Vagina (tissue), 2 donors: ENCODE measurements at regions not wholly inside any gene's neighbourhood (a gene's known extent, or its start where the extent isn't known, plus 50 kb on each side); places are given as distances from the start of the nearest gene placed in this dataset.

Experiments used
- DNase-seq, 2 donors: peaks; one replicate each; pipeline ENCODE4 v3.0.0-alpha.2; 2017; ENCODE audit errors: extremely low spot score in 2 of 2
- H3K27ac ChIP-seq: fragments of 200-600 bp; sonication (generic); one replicate; pipeline ENCODE4 v1.5.1; 2019
- H3K27me3 ChIP-seq: fragments of 200-600 bp; sonication (generic); one replicate; pipeline ENCODE4 v1.5.1; 2019
- H3K36me3 ChIP-seq, 2 donors: fragments of 200-600 bp; sonication (generic); one replicate each; pipeline ENCODE4 v1.5.1; 2017 to 2019
- H3K4me1 ChIP-seq: fragments of 200-600 bp; sonication (generic); one replicate; pipeline ENCODE4 v1.5.1; 2019
- H3K4me3 ChIP-seq, 2 donors: fragments of 200-600 bp; sonication (generic); 1 replicate in 1 of 2; 2 replicates in 1 of 2; pipeline ENCODE4 v1.5.1; 2016 to 2019
- H3K9me3 ChIP-seq: fragments of 200-600 bp; sonication (generic); one replicate; pipeline ENCODE4 v1.5.1; 2019
- POLR2A ChIP-seq, 2 donors: fragments of 450-650 bp; IDR thresholded peaks; one replicate each; pipeline ENCODE4 v1.6.1; 2017; ENCODE audit warnings: antibody characterized with exemption in 2 of 2, mild to moderate bottlenecking in 2 of 2, moderate library complexity in 2 of 2
- POLR2AphosphoS5 ChIP-seq, 2 donors: sonication (generic); formaldehyde crosslinking; IDR thresholded peaks; one replicate each; pipeline ENCODE4 v1.9.0; 2017; ENCODE audit warnings: antibody characterized with exemption in 2 of 2, mild to moderate bottlenecking in 2 of 2, low read depth in 1 of 2; ENCODE audit not compliant: insufficient read depth in 1 of 2
- intact Hi-C: fragments of 100-400 bp; cut with DNase I; formaldehyde crosslinking; loops from one replicate; pipeline ENCODE4 v1.15.1; 2023
- TF ChIP-seq, protein P1 (sequence below), 3 experiments: fragments of 450-650 bp in 2 of 3; fragments of 200-600 bp in 1 of 3; sonication (generic) in 1 of 3; IDR thresholded peaks; one replicate each; pipeline ENCODE4 v1.5.1; 2017 to 2019; ENCODE audit warnings: antibody characterized with exemption in 3 of 3, mild to moderate bottlenecking in 2 of 3, moderate library complexity in 2 of 3

DNA sequence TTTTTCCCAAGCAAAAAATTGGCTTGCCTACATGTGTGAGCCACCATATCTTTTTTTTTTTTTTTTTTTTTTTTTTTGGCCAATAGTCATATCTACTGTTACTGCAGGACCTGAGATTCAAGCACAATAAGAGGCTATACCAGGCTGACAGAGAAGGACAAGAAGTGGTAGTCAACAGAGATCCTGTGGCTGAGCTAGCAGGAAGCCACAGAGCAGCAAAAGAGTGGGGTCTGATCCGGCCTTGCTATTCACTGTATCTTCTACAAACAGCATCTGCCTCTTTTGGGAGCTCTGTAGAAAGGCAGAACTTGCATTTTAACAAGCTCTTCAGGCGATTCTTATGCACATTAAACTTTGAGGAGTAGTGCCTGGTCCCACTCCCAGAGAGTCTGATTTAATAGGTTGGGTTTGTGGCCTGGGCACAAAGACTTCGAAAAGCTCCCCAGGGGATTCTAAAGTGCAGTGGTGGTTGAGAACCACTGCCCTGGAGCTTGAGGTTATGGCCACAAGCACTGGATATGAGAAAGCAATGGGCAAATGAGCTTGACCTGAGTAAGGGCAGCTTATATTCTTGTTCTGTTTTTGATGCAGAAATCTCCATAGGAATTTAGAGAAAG lies 162.8 kb downstream of the PIK3R1 start:
- H3K36me3 ChIP-seq, result no peaks in the 10 kb centered on the region
- DNase-seq, result no peak
- no peak overlapping the region for H3K4me3 ChIP-seq
- intact Hi-C loops, result no loop called here
- no peaks in the 10 kb centered on the region for H3K27me3 ChIP-seq
- H3K9me3 ChIP-seq, result no peaks in the 10 kb centered on the region
- H3K27ac ChIP-seq, result peak overlapping the region; percentile 39
- TF ChIP-seq POLR2A (IDR thresholded peaks at IDR 0.05), result no peak
- TF ChIP-seq POLR2AphosphoS5 (IDR thresholded peaks at IDR 0.05; ENCODE audit: insufficient read depth in 1 of 2, low read depth in 1 of 2), result no peak
- peaks cover 61% of the 10 kb centered on the region for H3K4me1 ChIP-seq

DNA sequence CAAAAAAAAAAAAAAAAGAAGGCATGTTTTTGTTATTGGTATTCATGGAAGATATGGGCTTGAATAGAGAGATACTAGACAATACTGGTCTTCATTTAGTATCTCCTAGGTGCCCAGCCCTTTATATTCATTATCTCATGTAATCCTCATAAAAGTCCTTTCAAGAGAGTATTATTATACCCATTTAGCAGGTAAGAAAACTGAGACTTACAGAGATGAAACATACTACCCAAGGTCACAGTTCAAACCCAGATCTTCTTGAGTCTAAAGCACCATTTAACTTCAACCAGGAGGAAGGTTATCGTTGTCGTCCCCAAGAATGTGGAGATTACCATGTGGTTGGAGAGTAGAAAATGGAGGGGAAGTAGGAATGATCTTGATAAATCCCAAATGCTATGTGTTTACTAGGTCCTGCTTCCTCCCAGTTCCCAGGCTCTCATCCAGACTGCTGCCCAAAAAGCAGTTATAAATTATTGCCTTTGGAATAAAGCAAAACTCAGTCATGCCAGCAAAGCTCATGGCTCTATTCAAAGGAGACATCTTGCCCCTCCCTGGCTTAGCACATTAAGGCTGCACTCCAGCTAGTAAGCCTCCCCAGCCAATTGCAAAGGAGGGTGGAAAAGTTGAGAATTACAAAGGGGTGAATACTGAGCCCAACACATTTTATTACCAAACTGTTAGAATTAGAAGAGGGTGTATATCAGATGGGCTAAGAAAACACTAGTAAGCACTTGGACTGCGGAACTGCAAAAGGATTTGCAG lies 163.9 kb downstream of the PIK3R1 start:
- peak in 1 of 2 donors; percentile 91 for DNase-seq
- H3K36me3 ChIP-seq, result no peaks in the 10 kb centered on the region
- intact Hi-C loops, result no loop called here
- peak overlapping the region; percentile 39 for H3K27ac ChIP-seq
- peaks cover 59% of the 10 kb centered on the region for H3K4me1 ChIP-seq
- no peak overlapping the region for H3K4me3 ChIP-seq
- no peaks in the 10 kb centered on the region for H3K9me3 ChIP-seq
- H3K27me3 ChIP-seq, result no peaks in the 10 kb centered on the region
- TF ChIP-seq POLR2A (IDR thresholded peaks at IDR 0.05) (no peak), POLR2AphosphoS5 (IDR thresholded peaks at IDR 0.05; ENCODE audit: insufficient read depth in 1 of 2, low read depth in 1 of 2) (peak in 1 of 2 donors; percentile 81)
- TF ChIP-seq, protein P1, sequence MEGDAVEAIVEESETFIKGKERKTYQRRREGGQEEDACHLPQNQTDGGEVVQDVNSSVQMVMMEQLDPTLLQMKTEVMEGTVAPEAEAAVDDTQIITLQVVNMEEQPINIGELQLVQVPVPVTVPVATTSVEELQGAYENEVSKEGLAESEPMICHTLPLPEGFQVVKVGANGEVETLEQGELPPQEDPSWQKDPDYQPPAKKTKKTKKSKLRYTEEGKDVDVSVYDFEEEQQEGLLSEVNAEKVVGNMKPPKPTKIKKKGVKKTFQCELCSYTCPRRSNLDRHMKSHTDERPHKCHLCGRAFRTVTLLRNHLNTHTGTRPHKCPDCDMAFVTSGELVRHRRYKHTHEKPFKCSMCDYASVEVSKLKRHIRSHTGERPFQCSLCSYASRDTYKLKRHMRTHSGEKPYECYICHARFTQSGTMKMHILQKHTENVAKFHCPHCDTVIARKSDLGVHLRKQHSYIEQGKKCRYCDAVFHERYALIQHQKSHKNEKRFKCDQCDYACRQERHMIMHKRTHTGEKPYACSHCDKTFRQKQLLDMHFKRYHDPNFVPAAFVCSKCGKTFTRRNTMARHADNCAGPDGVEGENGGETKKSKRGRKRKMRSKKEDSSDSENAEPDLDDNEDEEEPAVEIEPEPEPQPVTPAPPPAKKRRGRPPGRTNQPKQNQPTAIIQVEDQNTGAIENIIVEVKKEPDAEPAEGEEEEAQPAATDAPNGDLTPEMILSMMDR (IDR thresholded peaks at IDR 0.05), result no peak

GRCh38 chr5:68380078-68380477 lies 164.5 kb downstream of the PIK3R1 start:
- Histone ChIP-seq H3K9me3 (no peaks in the 10 kb centered on the region), H3K27ac (peak overlapping the region; percentile 39), H3K4me3 (no peak overlapping the region), H3K4me1 (peaks cover 54% of the 10 kb centered on the region), H3K27me3 (no peaks in the 10 kb centered on the region), H3K36me3 (no peaks in the 10 kb centered on the region)
- no peak for TF ChIP-seq POLR2A (IDR thresholded peaks at IDR 0.05)
- TF ChIP-seq POLR2AphosphoS5 (IDR thresholded peaks at IDR 0.05; ENCODE audit: insufficient read depth in 1 of 2, low read depth in 1 of 2), result no peak
- TF ChIP-seq, protein P1 (IDR thresholded peaks at IDR 0.05), result no peak
- intact Hi-C loops, result no loop called here
- DNase-seq, result no peak

DNA sequence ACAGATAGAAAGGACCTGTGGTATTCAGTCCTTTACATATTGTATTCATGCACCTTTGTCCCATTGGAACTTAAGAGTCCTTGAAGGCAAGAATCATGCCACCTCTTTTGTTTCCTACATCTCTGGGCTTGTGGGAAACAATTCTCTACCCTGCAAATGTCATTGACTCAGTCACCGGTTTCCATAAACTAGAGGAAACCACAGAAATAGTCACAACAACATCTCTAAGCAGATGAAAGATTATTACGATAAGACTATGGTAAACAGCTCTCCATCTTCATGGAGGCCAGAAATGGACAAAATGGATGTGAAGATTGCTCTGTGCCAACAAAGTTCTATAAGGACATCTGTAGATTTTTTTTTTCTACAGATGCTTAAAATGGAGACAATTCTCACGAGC lies 165.5 kb downstream of the PIK3R1 start:
- Histone ChIP-seq H3K4me3 (no peak overlapping the region), H3K4me1 (peaks cover 47% of the 10 kb centered on the region), H3K27ac (no peak overlapping the region), H3K9me3 (no peaks in the 10 kb centered on the region), H3K36me3 (no peaks in the 10 kb centered on the region), H3K27me3 (no peaks in the 10 kb centered on the region)
- TF ChIP-seq POLR2A (IDR thresholded peaks at IDR 0.05) (no peak), POLR2AphosphoS5 (IDR thresholded peaks at IDR 0.05; ENCODE audit: insufficient read depth in 1 of 2, low read depth in 1 of 2) (no peak)
- TF ChIP-seq, protein P1 (IDR thresholded peaks at IDR 0.05), result no peak
- no peak for DNase-seq
- intact Hi-C loops, result no loop called here

- H3K27ac ChIP-seq, result no peak overlapping the region
- no peaks in the 10 kb centered on the region for H3K9me3 ChIP-seq
- H3K4me3 ChIP-seq, result no peak overlapping the region
- H3K4me1 ChIP-seq, result peaks cover 41% of the 10 kb centered on the region
- no peaks in the 10 kb centered on the region for H3K27me3 ChIP-seq
- no peaks in the 10 kb centered on the region for H3K36me3 ChIP-seq
- TF ChIP-seq, protein P1 (IDR thresholded peaks at IDR 0.05), result no peak
- no peak for TF ChIP-seq POLR2A (IDR thresholded peaks at IDR 0.05)
- TF ChIP-seq POLR2AphosphoS5 (IDR thresholded peaks at IDR 0.05; ENCODE audit: insufficient read depth in 1 of 2, low read depth in 1 of 2), result no peak
- intact Hi-C loops, result no loop called here
- no peak for DNase-seq
Observed at GRCh38 chr5:68381909-68382308, 166.4 kb downstream of the PIK3R1 start.
